GM18511 (cell line): ENCODE measurements at regions not wholly inside any gene's neighbourhood (a gene's known extent, or its start where the extent isn't known, plus 50 kb on each side); places are given as distances from the start of the nearest gene placed in this dataset.

Source experiments
- ATAC-seq: cut with Tn5 transposase; IDR thresholded peaks from one replicate; pipeline ENCODE4 v1.9.1; 2021; ENCODE audit warnings: mild to moderate bottlenecking, moderate library complexity; ENCODE audit not compliant: unreplicated experiment

DNA sequence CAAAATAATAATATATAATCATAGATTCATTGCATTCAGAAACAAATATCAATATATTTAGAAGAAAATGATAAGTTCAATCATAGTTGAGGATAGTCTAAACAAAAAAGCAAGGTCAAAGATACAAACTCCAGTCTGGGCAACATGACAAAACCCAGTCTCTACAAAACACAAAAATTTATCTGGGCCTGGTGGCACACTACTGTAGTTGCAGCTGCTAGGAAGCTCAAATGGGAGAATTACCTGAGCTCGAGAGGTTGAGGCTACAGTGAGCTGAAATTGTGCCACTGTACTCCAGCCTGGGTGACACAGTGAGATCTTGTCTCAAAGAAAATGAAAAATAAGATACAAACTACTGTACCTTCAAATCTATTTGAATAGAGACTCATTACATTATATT lies 52.7 kb upstream of the ANXA10 start:
- no peak for ATAC-seq
